IMR-90 (cell line): ENCODE measurements at regions not wholly inside any gene's neighbourhood (a gene's known extent, or its start where the extent isn't known, plus 50 kb on each side); places are given as distances from the start of the nearest gene placed in this dataset.

Experiments used
- ATAC-seq: fragments of 200-7000 bp; cut with Tn5 transposase; 2 replicates; pipeline ENCODE4 v1.9.1; 2020; ENCODE audit warnings: low read depth, mild to moderate bottlenecking, moderate library complexity
- BruUV-seq: library from RNA; stranded (reverse); fragments of 400-500 nt; replicated peaks from 2 replicates; lab custom pipeline; 2021; lab: Mats Ljungman, UMichigan
- CTCF ChIA-PET: fragments of 300-600 bp; formaldehyde crosslinking; extraction: SDS; loops from one replicate; lab custom pipeline; 2021; ENCODE audit warnings: antibody characterized with exemption; lab: Yijun Ruan, JAX
- POLR2A ChIA-PET: fragments of 300-600 bp; sonication (Branson Sonifier 250); formaldehyde crosslinking; loops from one replicate; lab custom pipeline; 2022; ENCODE audit warnings: antibody characterized with exemption; ENCODE audit not compliant: unreplicated experiment; lab: Charles Lee
- DNase-seq: peaks from one replicate; pipeline ENCODE4 v3.0.0; 2013
- H2AFZ ChIP-seq: replicated peaks from 2 replicates; pipeline ENCODE3; 2013; ENCODE audit warnings: low read length, mild to moderate bottlenecking; ENCODE audit not compliant: poor library complexity
- H2AK5ac ChIP-seq: 2 replicates; pipeline ENCODE4 v1.6.1; 2013; ENCODE audit warnings: low read depth, low read length, inconsistent platforms
- H2AK9ac ChIP-seq: replicated peaks from 2 replicates; pipeline ENCODE3; 2013; ENCODE audit warnings: mild to moderate bottlenecking, low read depth, low read length, moderate library complexity; ENCODE audit not compliant: poor library complexity
- H2BK120ac ChIP-seq: 2 replicates; pipeline ENCODE4 v1.6.1; 2013; ENCODE audit warnings: low read depth, low read length, inconsistent platforms
- H2BK15ac ChIP-seq: 3 replicates; pipeline ENCODE4 v1.6.1; 2013; ENCODE audit warnings: low read depth, low read length, inconsistent platforms
- H2BK20ac ChIP-seq: 2 replicates; pipeline ENCODE4 v1.6.1; 2013; ENCODE audit warnings: low read depth, mild to moderate bottlenecking, inconsistent platforms, low read length, moderate library complexity
- H2BK5ac ChIP-seq: 2 replicates; pipeline ENCODE4 v1.6.1; 2013; ENCODE audit warnings: mild to moderate bottlenecking, low read depth, low read length, inconsistent platforms; ENCODE audit not compliant: poor library complexity, severe bottlenecking
- H3K14ac ChIP-seq: replicated peaks from 2 replicates; pipeline ENCODE4 v1.6.1; 2013; ENCODE audit warnings: low read depth, low read length, inconsistent platforms
- H3K18ac ChIP-seq: 2 replicates; pipeline ENCODE4 v1.6.1; 2013; ENCODE audit warnings: low read depth, low read length, control low read depth
- H3K23ac ChIP-seq: 2 replicates; pipeline ENCODE4 v1.6.1; 2013; ENCODE audit warnings: low read depth, low read length, inconsistent platforms
- H3K27ac ChIP-seq: 2 replicates; pipeline ENCODE4 v1.5.1; 2013; ENCODE audit warnings: mild to moderate bottlenecking, control low read depth, low read length; ENCODE audit not compliant: insufficient read depth
- H3K27me3 ChIP-seq: 2 replicates; pipeline ENCODE4 v1.6.1; 2013; ENCODE audit warnings: low read length; ENCODE audit not compliant: control insufficient read depth, insufficient read depth
- H3K36me3 ChIP-seq: 2 replicates; pipeline ENCODE4 v1.6.1; 2013; ENCODE audit warnings: low read length, mixed read lengths; ENCODE audit not compliant: control insufficient read depth, insufficient read depth
- H3K4ac ChIP-seq: 2 replicates; pipeline ENCODE4 v1.6.1; 2013; ENCODE audit warnings: low read depth, low read length, inconsistent platforms
- H3K4me1 ChIP-seq: 2 replicates; pipeline ENCODE4 v1.6.1; 2013; ENCODE audit warnings: low read length, mixed read lengths; ENCODE audit not compliant: control insufficient read depth, insufficient read depth
- H3K4me2 ChIP-seq: 2 replicates; pipeline ENCODE4 v1.6.1; 2013; ENCODE audit warnings: low read depth, mild to moderate bottlenecking, control low read depth, low read length, moderate library complexity
- H3K4me3 ChIP-seq: 2 replicates; pipeline ENCODE4 v1.5.1; 2013; ENCODE audit warnings: low read depth, mild to moderate bottlenecking, control low read depth, low read length, moderate library complexity; ENCODE audit not compliant: insufficient read depth
- H3K56ac ChIP-seq: 2 replicates; pipeline ENCODE4 v1.6.1; 2013; ENCODE audit warnings: low read length, inconsistent platforms; ENCODE audit not compliant: insufficient read depth; ENCODE audit errors: extremely low read depth
- H3K79me1 ChIP-seq, 2 experiments: 2 replicates each; pipeline ENCODE4 v1.6.1; 2013; ENCODE audit warnings: low read length in 2 of 2, inconsistent platforms in 1 of 2, low read depth in 1 of 2
- H3K9ac ChIP-seq: 2 replicates; pipeline ENCODE4 v1.6.1; 2013; ENCODE audit warnings: low read depth, low read length, control low read depth
- H3K9me1 ChIP-seq: 2 replicates; pipeline ENCODE4 v1.6.1; 2013; ENCODE audit warnings: low read length, inconsistent platforms; ENCODE audit not compliant: insufficient read depth
- H3K9me3 ChIP-seq: 2 replicates; pipeline ENCODE4 v1.6.1; 2013; ENCODE audit warnings: low read length; ENCODE audit not compliant: control insufficient read depth, insufficient read depth
- H4K20me1 ChIP-seq: 2 replicates; pipeline ENCODE4 v1.6.1; 2013; ENCODE audit warnings: low read length, inconsistent platforms; ENCODE audit not compliant: insufficient read depth
- H4K5ac ChIP-seq: 2 replicates; pipeline ENCODE4 v1.6.1; 2013; ENCODE audit warnings: mild to moderate bottlenecking, low read depth, low read length, control low read depth
- H4K8ac ChIP-seq, 2 experiments: 2 replicates each; pipeline ENCODE4 v1.6.1; 2013; ENCODE audit warnings: low read depth in 2 of 2, low read length in 2 of 2, control low read depth in 1 of 2, inconsistent platforms in 1 of 2
- H4K91ac ChIP-seq: 2 replicates; pipeline ENCODE4 v1.6.1; 2013; ENCODE audit warnings: low read depth, low read length, inconsistent platforms; ENCODE audit not compliant: insufficient read depth
- BHLHE40 ChIP-seq: fragments of 150-350 bp; IDR thresholded peaks from 2 replicates; pipeline ENCODE4 v1.6.1; 2016; ENCODE audit warnings: mild to moderate bottlenecking, low read depth, low read length
- CEBPB ChIP-seq: IDR thresholded peaks from 2 replicates; pipeline ENCODE4 v1.6.1; 2012; ENCODE audit warnings: low read depth, low read length, improper control_type of control experiment
- CHD1 ChIP-seq: IDR thresholded peaks from 2 replicates; pipeline ENCODE4 v1.6.1; 2012; ENCODE audit warnings: low read depth, low read length, improper control_type of control experiment
- CTCF ChIP-seq: conservative IDR thresholded peaks from 2 replicates; pipeline ENCODE4 v1.5.1; 2012; ENCODE audit warnings: mild to moderate bottlenecking, low read depth, low read length, improper control_type of control experiment
- FOS ChIP-seq: fragments of 150-350 bp; IDR thresholded peaks from 2 replicates; pipeline ENCODE4 v1.6.1; 2016; ENCODE audit warnings: low read depth, low read length
- MAFK ChIP-seq: IDR thresholded peaks from 2 replicates; pipeline ENCODE4 v1.6.1; 2012; ENCODE audit warnings: low read depth, low read length, improper control_type of control experiment
- MAZ ChIP-seq: IDR thresholded peaks from 2 replicates; pipeline ENCODE4 v1.6.1; 2012; ENCODE audit warnings: low read depth, mild to moderate bottlenecking, low read length, improper control_type of control experiment, moderate library complexity, borderline replicate concordance
- MXI1 ChIP-seq: IDR thresholded peaks from 2 replicates; pipeline ENCODE4 v1.6.1; 2012; ENCODE audit warnings: low read depth, mild to moderate bottlenecking, low read length, moderate library complexity, borderline replicate concordance
- NFE2L2 ChIP-seq: fragments of 150-350 bp; IDR thresholded peaks from 2 replicates; pipeline ENCODE4 v1.6.1; 2016; ENCODE audit warnings: low read depth, mild to moderate bottlenecking, low read length
- POLR2A ChIP-seq: IDR thresholded peaks from 2 replicates; pipeline ENCODE4 v1.6.1; 2012; ENCODE audit warnings: mild to moderate bottlenecking, low read depth, low read length
- RAD21 ChIP-seq: IDR thresholded peaks from 2 replicates; pipeline ENCODE4 v1.6.1; 2012; ENCODE audit warnings: low read length, improper control_type of control experiment
- RCOR1 ChIP-seq: IDR thresholded peaks from 2 replicates; pipeline ENCODE4 v1.6.1; 2012; ENCODE audit warnings: mild to moderate bottlenecking, low read length, improper control_type of control experiment; ENCODE audit not compliant: insufficient replicate concordance
- RFX5 ChIP-seq: IDR thresholded peaks from 2 replicates; pipeline ENCODE4 v1.8.0; 2012; ENCODE audit warnings: low read depth, mild to moderate bottlenecking, low read length, moderate library complexity
- SMC3 ChIP-seq: fragments of 150-350 bp; IDR thresholded peaks from 2 replicates; pipeline ENCODE4 v1.6.1; 2016; ENCODE audit warnings: low read depth, mild to moderate bottlenecking, antibody characterized with exemption, low read length, moderate library complexity
- USF2 ChIP-seq: fragments of 150-350 bp; IDR thresholded peaks from 2 replicates; pipeline ENCODE4 v1.6.1; 2017; ENCODE audit warnings: mild to moderate bottlenecking, antibody characterized with exemption, low read length, low read depth
- WGBS, 2 experiments: methylation state at CpG; one replicate each; pipeline versions ENCODE4 v1.1.5 to v1.1.7; 2013; ENCODE audit warnings: missing lambda C conversion rate in 2 of 2; ENCODE audit not compliant: insufficient read length in 1 of 2; ENCODE audit errors: extremely low coverage in 2 of 2; 5-methylcytosine and 5-hydroxymethylcytosine counted together
- dilution Hi-C: fragments of 300-500 bp; cut with HindIII; formaldehyde crosslinking; loops from one replicate; pipeline ENCODE4 v1.14.3; 2018; ENCODE audit warnings: low sequenced_read_pairs; ENCODE audit not compliant: unreplicated experiment
- in situ Hi-C: fragments of 300-500 bp; cut with MboI; formaldehyde crosslinking; loops from 3 replicates; pipeline ENCODE4 v1.14.3; 2019; ENCODE audit warnings: low sequenced_read_pairs, inconsistent platforms, mixed read lengths
- intact Hi-C: fragments of 100-400 bp; cut with micrococcal nuclease; formaldehyde crosslinking; loops from 2 replicates; pipeline ENCODE4 v1.10.0; 2022
- TF ChIP-seq, protein P1 (sequence below): fragments of 150-350 bp; IDR thresholded peaks from 2 replicates; pipeline ENCODE4 v1.6.1; 2016; ENCODE audit warnings: low read depth, mild to moderate bottlenecking, low read length, moderate library complexity, borderline replicate concordance

DNA sequence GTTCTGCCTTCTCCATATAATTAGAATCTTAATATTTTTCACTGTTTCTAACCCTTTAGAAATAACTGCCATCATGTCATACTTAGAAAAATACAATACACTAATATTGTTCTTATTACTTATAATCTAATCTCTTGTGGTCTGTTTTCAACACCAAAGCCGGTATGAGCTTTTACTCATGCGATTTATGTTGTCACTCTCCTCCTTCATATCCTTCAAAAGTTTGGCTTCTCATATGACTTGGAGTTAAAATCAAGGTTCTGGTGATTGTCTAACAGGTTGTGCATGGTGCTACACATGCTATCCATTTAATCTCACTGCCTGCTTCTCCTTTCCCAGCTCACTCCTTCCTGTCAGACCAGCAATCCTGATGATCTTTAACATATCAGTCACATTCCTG is 1392.9 kb downstream of the ARAP2 start:
- no TSS peak for BruUV-seq
- Histone ChIP-seq H3K9me3 (peaks cover 8% of the 10 kb centered on the region; the same call in 1 of the 2 replicates), H3K4me1 (no peaks in the 10 kb centered on the region), H3K36me3 (no peaks in the 10 kb centered on the region), H2BK15ac (no peak overlapping the region), H4K5ac (no peak overlapping the region), H3K4ac (no peak overlapping the region), H3K14ac (no peak overlapping the region), H3K18ac (no peak overlapping the region), H3K27me3 (no peaks in the 10 kb centered on the region), H2BK20ac (no peak overlapping the region), H3K27ac (no peak overlapping the region), H2AK9ac (no peak overlapping the region), H3K4me2 (no peak overlapping the region), H3K9me1 (no peaks in the 10 kb centered on the region), H3K56ac (no peak overlapping the region), H4K20me1 (no peaks in the 10 kb centered on the region), H3K79me1 (no peaks in the 10 kb centered on the region), H2BK5ac (no peak overlapping the region), H2AFZ (no peak overlapping the region), H3K23ac (no peak overlapping the region), H2BK120ac (no peak overlapping the region), H4K91ac (no peak overlapping the region), H2AK5ac (no peak overlapping the region), H4K8ac (no peak overlapping the region), H3K4me3 (no peak overlapping the region), H3K9ac (no peak overlapping the region)
- ChIA-PET POLR2A (no interaction called here), CTCF (no interaction called here)
- in situ Hi-C loops (no loop called here), dilution Hi-C loops (no loop called here), intact Hi-C loops (no loop called here)
- WGBS, 2 experiments = no CpG with 5 or more reads among the region's 2 CpGs
- no peak for DNase-seq
- ATAC-seq = no peak
- no peak for TF ChIP-seq MAFK
- no peak for TF ChIP-seq BHLHE40
- TF ChIP-seq CHD1 = no peak
- TF ChIP-seq, protein P1, sequence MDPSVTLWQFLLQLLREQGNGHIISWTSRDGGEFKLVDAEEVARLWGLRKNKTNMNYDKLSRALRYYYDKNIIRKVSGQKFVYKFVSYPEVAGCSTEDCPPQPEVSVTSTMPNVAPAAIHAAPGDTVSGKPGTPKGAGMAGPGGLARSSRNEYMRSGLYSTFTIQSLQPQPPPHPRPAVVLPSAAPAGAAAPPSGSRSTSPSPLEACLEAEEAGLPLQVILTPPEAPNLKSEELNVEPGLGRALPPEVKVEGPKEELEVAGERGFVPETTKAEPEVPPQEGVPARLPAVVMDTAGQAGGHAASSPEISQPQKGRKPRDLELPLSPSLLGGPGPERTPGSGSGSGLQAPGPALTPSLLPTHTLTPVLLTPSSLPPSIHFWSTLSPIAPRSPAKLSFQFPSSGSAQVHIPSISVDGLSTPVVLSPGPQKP = no peak
- no peak for TF ChIP-seq USF2
- TF ChIP-seq RFX5 = no peak
- TF ChIP-seq POLR2A = no peak
- TF ChIP-seq MAZ = no peak
- no peak for TF ChIP-seq MXI1
- TF ChIP-seq CTCF = no peak
- TF ChIP-seq CEBPB = no peak
- no peak for TF ChIP-seq RCOR1
- TF ChIP-seq NFE2L2 = no peak
- no peak for TF ChIP-seq SMC3
- TF ChIP-seq RAD21 = no peak
- TF ChIP-seq FOS = no peak
